Kidney (tissue), 13 donors: ENCODE measurements at regions not wholly inside any gene's neighbourhood (a gene's known extent, or its start where the extent isn't known, plus 50 kb on each side); places are given as distances from the start of the nearest gene placed in this dataset.

Experiments used
- DNase-seq, 5 donors: peaks; one replicate each; pipeline ENCODE4 v3.0.0-alpha.2; 2013 to 2020
- FAIRE-seq: peaks from 2 replicates; lab custom pipeline; 2012; peaks lifted over from hg19 to GRCh38; lab: Jason Lieb, UNC
- H3K27ac ChIP-seq, 2 donors: one replicate each; pipeline ENCODE4 v1.7.0; 2013; ENCODE audit warnings: low read depth in 2 of 2, low read length in 2 of 2, inconsistent platforms in 1 of 2
- H3K27me3 ChIP-seq: one replicate; pipeline ENCODE4 v1.7.1; 2013; ENCODE audit warnings: low read length, inconsistent platforms; ENCODE audit not compliant: control insufficient read depth, insufficient read depth
- H3K36me3 ChIP-seq, 3 donors: one replicate each; pipeline versions ENCODE4 v1.7.0 to v1.7.1; 2013; ENCODE audit warnings: low read length in 3 of 3, control low read depth in 1 of 3, inconsistent platforms in 1 of 3; ENCODE audit not compliant: insufficient read depth in 3 of 3, control insufficient read depth in 2 of 3
- H3K4me1 ChIP-seq, 3 donors: one replicate each; pipeline versions ENCODE4 v1.7.0 to v1.7.1; 2013; ENCODE audit warnings: low read length in 3 of 3, inconsistent platforms in 1 of 3, low read depth in 1 of 3; ENCODE audit not compliant: control insufficient read depth in 2 of 3, insufficient read depth in 2 of 3
- H3K4me3 ChIP-seq, 3 donors: one replicate each; pipeline versions ENCODE4 v1.7.0 to v1.8.1; 2013; ENCODE audit warnings: low read length in 3 of 3, control low read depth in 1 of 3, inconsistent platforms in 1 of 3
- H3K9ac ChIP-seq, 3 donors: one replicate each; pipeline versions ENCODE4 v1.7.0 to v1.7.1; 2013; ENCODE audit warnings: low read length in 3 of 3, control low read depth in 1 of 3, inconsistent platforms in 1 of 3
- H3K9me3 ChIP-seq, 3 donors: one replicate each; pipeline versions ENCODE4 v1.7.0 to v1.7.1; 2013; ENCODE audit warnings: low read length in 3 of 3, control low read depth in 1 of 3, inconsistent platforms in 1 of 3; ENCODE audit not compliant: control insufficient read depth in 2 of 3, insufficient read depth in 1 of 3
- CTCF ChIP-seq: IDR thresholded peaks from 3 replicates; pipeline ENCODE4 v1.5.1; 2012; ENCODE audit warnings: mild to moderate bottlenecking, moderate library complexity, borderline replicate concordance; ENCODE audit not compliant: insufficient read depth; ENCODE audit errors: extremely low read depth
- intact Hi-C: fragments of 100-400 bp; cut with DNase I; formaldehyde crosslinking; loops from one replicate; pipeline ENCODE4 v1.11.1; 2022
- donor health status: control.
- donor health status: control.
- donor health status: control.
- donor health status: control.
- donor health status: control.
- donor health status: DM: yes; HTN: yes; CAD: no.
- donor health status: Normal renal cell carcinoma (clear cell type).

- DNase-seq = no peak
- peaks cover 0 to 2% (median 0%) of the 10 kb centered on the region in 3 donors for H3K36me3 ChIP-seq
- no peaks in the 10 kb centered on the region for H3K9me3 ChIP-seq
- TF ChIP-seq CTCF = no peak
- H3K4me1 ChIP-seq = peaks cover 2 to 8% (median 4%) of the 10 kb centered on the region in 3 donors
- no peaks in the 10 kb centered on the region for H3K27me3 ChIP-seq
- no peak overlapping the region for H3K4me3 ChIP-seq
- H3K9ac ChIP-seq = no peak overlapping the region
- no peak overlapping the region for H3K27ac ChIP-seq
- FAIRE-seq = no peak
- intact Hi-C loops = no loop called here
These were observed 114.4 kb downstream of the ZNF608 start for GRCh38 chr5:124631874-124632550.

- intact Hi-C loops = no loop called here
- H3K27ac ChIP-seq = no peak overlapping the region
- H3K27me3 ChIP-seq = no peaks in the 10 kb centered on the region
- H3K4me3 ChIP-seq = no peak overlapping the region
- DNase-seq (peak in 2 of 5 donors; percentile 45 to 74), FAIRE-seq (no peak)
- no peak overlapping the region for H3K9ac ChIP-seq
- peaks cover 2 to 8% (median 4%) of the 10 kb centered on the region in 3 donors for H3K4me1 ChIP-seq
- H3K9me3 ChIP-seq = no peaks in the 10 kb centered on the region
- no peak for TF ChIP-seq CTCF
- peaks cover 0 to 2% (median 0%) of the 10 kb centered on the region in 3 donors for H3K36me3 ChIP-seq
These were observed 115.4 kb downstream of the ZNF608 start for GRCh38 chr5:124630767-124631704.

GRCh38 chr5:124628721-124629596 lies 117.5 kb downstream of the ZNF608 start:
- Histone ChIP-seq H3K27ac (no peak overlapping the region), H3K9ac (no peak overlapping the region), H3K4me1 (peaks cover 0 to 2% (median 1%) of the 10 kb centered on the region in 3 donors), H3K9me3 (no peaks in the 10 kb centered on the region), H3K4me3 (no peak overlapping the region), H3K27me3 (no peaks in the 10 kb centered on the region), H3K36me3 (peaks cover 0 to 2% (median 0%) of the 10 kb centered on the region in 3 donors)
- DNase-seq = peak in 2 of 5 donors; percentile 46 to 79
- intact Hi-C loops = no loop called here
- FAIRE-seq = no peak
- no peak for TF ChIP-seq CTCF
